ENCODE measurements at regions not wholly inside any gene's neighbourhood (a gene's known extent, or its start where the extent isn't known, plus 50 kb on each side); places are given as distances from the start of the nearest gene placed in this dataset.

GRCh38 chr9:108264093-108264492 is 591.7 kb downstream of the ACTL7B start:
- intact Hi-C loops (cut with micrococcal nuclease; ENCODE audit: unreplicated experiment) (no loop called here), in situ Hi-C loops (cut with HindIII; ENCODE audit: extremely low pct_ligation_motif_present, low pct_unique_long_range_greater_than_20kb) (no loop called here)
- no TSS peak for BruUV-seq (replicated peaks)
- TF ChIP-seq MBNL3 (CRISPR knock-in tag; conservative IDR thresholded peaks at IDR 0.05) (no peak), DRAP1 (CRISPR knock-in tag; IDR thresholded peaks at IDR 0.05) (no peak)
- Histone ChIP-seq H3K9me3 (ENCODE audit: low read length) (no peaks in the 10 kb centered on the region), H3K4me3 (replicated peaks in 1 of 3; ENCODE audit: insufficient read depth in 1 of 3, low read depth in 2 of 3, low read length in 3 of 3) (no peak overlapping the region), H3K36me3 (replicated peaks in 1 of 2; ENCODE audit: control insufficient read depth in 1 of 2, insufficient read depth in 2 of 2, low read length in 2 of 2) (no peaks in the 10 kb centered on the region), H3K27me3 (ENCODE audit: control insufficient read depth in 1 of 2, insufficient read depth in 2 of 2, low read length in 2 of 2) (no peaks in the 10 kb centered on the region), H3K4me1 (ENCODE audit: insufficient read depth, low read length) (no peaks in the 10 kb centered on the region), H3K79me2 (ENCODE audit: insufficient read depth, low read length) (no peaks in the 10 kb centered on the region), H3K4me2 (ENCODE audit: low read depth, low read length) (no peak overlapping the region), H3K9ac (ENCODE audit: insufficient read depth, low read depth, low read length) (no peak overlapping the region), H3K27ac (ENCODE audit: extremely low read length, insufficient read depth, low read length) (no peak overlapping the region), H4K20me1 (ENCODE audit: insufficient read depth, low read length) (no peaks in the 10 kb centered on the region), H2AFZ (ENCODE audit: low read length) (no peak overlapping the region)
- ATAC-seq (no peak), FAIRE-seq (no peak), DNase-seq (ENCODE audit: low spot score) (no peak)
- ChIA-PET CTCF (ENCODE audit: low intra/inter-chr PET ratio, low total read pairs) (no interaction called here), POLR2A (no interaction called here)
- WGBS (ENCODE audit: low lambda C conversion rate): 54% methylated on average over 4 of the region's 4 CpGs

GRCh38 chr9:108262836-108263235 is 593.0 kb downstream of the ACTL7B start:
- Histone ChIP-seq H2AFZ (ENCODE audit: low read length) (no peak overlapping the region), H3K4me2 (ENCODE audit: low read depth, low read length) (no peak overlapping the region), H3K27ac (ENCODE audit: extremely low read length, insufficient read depth, low read length) (no peak overlapping the region), H3K9ac (ENCODE audit: insufficient read depth, low read depth, low read length) (no peak overlapping the region), H3K36me3 (replicated peaks in 1 of 2; ENCODE audit: control insufficient read depth in 1 of 2, insufficient read depth in 2 of 2, low read length in 2 of 2) (no peaks in the 10 kb centered on the region), H3K4me3 (replicated peaks in 1 of 3; ENCODE audit: insufficient read depth in 1 of 3, low read depth in 2 of 3, low read length in 3 of 3) (no peak overlapping the region), H3K27me3 (ENCODE audit: control insufficient read depth in 1 of 2, insufficient read depth in 2 of 2, low read length in 2 of 2) (no peaks in the 10 kb centered on the region), H4K20me1 (ENCODE audit: insufficient read depth, low read length) (no peaks in the 10 kb centered on the region), H3K9me3 (ENCODE audit: low read length) (no peaks in the 10 kb centered on the region), H3K4me1 (ENCODE audit: insufficient read depth, low read length) (no peaks in the 10 kb centered on the region), H3K79me2 (ENCODE audit: insufficient read depth, low read length) (no peaks in the 10 kb centered on the region)
- no peak for FAIRE-seq
- no TSS peak for BruUV-seq (replicated peaks)
- intact Hi-C loops (cut with micrococcal nuclease; ENCODE audit: unreplicated experiment): no loop called here
- no peak for DNase-seq (ENCODE audit: low spot score)
- CTCF ChIA-PET (ENCODE audit: low intra/inter-chr PET ratio, low total read pairs): no interaction called here
- in situ Hi-C loops (cut with HindIII; ENCODE audit: extremely low pct_ligation_motif_present, low pct_unique_long_range_greater_than_20kb): no loop called here
- WGBS (ENCODE audit: low lambda C conversion rate): 82% methylated on average over 9 of the region's 9 CpGs
- TF ChIP-seq KDM3A (CRISPR knock-in tag; IDR thresholded peaks at IDR 0.05; ENCODE audit: low read depth) (no peak), ZNF678 (CRISPR knock-in tag; IDR thresholded peaks at IDR 0.05) (no peak), ZHX2 (IDR thresholded peaks at IDR 0.05; ENCODE audit: low read depth) (no peak), ZHX2 (CRISPR knock-in tag; IDR thresholded peaks at IDR 0.05; ENCODE audit: borderline replicate concordance) (no peak)
- POLR2A ChIA-PET: no interaction called here
- ATAC-seq: no peak

Data from HepG2 (cell line).